Fibroblast of pulmonary artery (primary cell): ENCODE measurements at regions not wholly inside any gene's neighbourhood (a gene's known extent, or its start where the extent isn't known, plus 50 kb on each side); places are given as distances from the start of the nearest gene placed in this dataset.

Experiments used
- DNase-seq: peaks from one replicate; pipeline ENCODE4 v3.0.0-alpha.2; 2010; ENCODE audit warnings: low read depth
- H3K4me3 ChIP-seq: replicated peaks from 2 replicates; pipeline ENCODE4 v1.5.1; 2011; ENCODE audit warnings: low read depth, mild to moderate bottlenecking, control low read depth, low read length, moderate library complexity
- CTCF ChIP-seq: IDR thresholded peaks from 2 replicates; pipeline ENCODE4 v1.5.1; 2011; ENCODE audit warnings: mild to moderate bottlenecking, control low read depth, low read length, inconsistent platforms; ENCODE audit errors: missing control alignments

- no peak for TF ChIP-seq CTCF
- H3K4me3 ChIP-seq, result no peak overlapping the region
- no peak for DNase-seq
Observed at GRCh38 chr17:34113089-34113488, 142.0 kb upstream of the CCL2 start.

- no peak for TF ChIP-seq CTCF
- H3K4me3 ChIP-seq, result no peak overlapping the region
Observed at GRCh38 chr17:34114174-34114573, 140.9 kb upstream of the CCL2 start.

GRCh38 chr17:34116306-34116705 lies 138.8 kb upstream of the CCL2 start:
- TF ChIP-seq CTCF, result no peak
- no peak overlapping the region for H3K4me3 ChIP-seq
- DNase-seq, result no peak

More at GRCh38 chr17:34114174-34114573, 140.9 kb upstream of the CCL2 start:
- DNase-seq, result no peak

GRCh38 chr17:34117332-34117731 lies 137.8 kb upstream of the CCL2 start:
- no peak overlapping the region for H3K4me3 ChIP-seq
- no peak for TF ChIP-seq CTCF

GRCh38 chr17:34117811-34118210 lies 137.3 kb upstream of the CCL2 start:
- H3K4me3 ChIP-seq, result no peak overlapping the region
- TF ChIP-seq CTCF, result no peak
- no peak for DNase-seq

More at GRCh38 chr17:34117332-34117731, 137.8 kb upstream of the CCL2 start:
- no peak for DNase-seq

- H3K4me3 ChIP-seq, result no peak overlapping the region
- DNase-seq, result peak; percentile 3
- no peak for TF ChIP-seq CTCF
Observed at GRCh38 chr17:34118564-34118963, 136.5 kb upstream of the CCL2 start.

- no peak for DNase-seq
- H3K4me3 ChIP-seq, result no peak overlapping the region
- TF ChIP-seq CTCF, result no peak
Observed at GRCh38 chr17:34121311-34121710, 133.8 kb upstream of the CCL2 start.
